NCI-H748 treated with DMSO at 0.1 percent for 48 hours (cell line): ENCODE measurements at regions not wholly inside any gene's neighbourhood (a gene's known extent, or its start where the extent isn't known, plus 50 kb on each side); places are given as distances from the start of the nearest gene placed in this dataset.
"Not testable (repeated sequence)": the region's sequence is repeated elsewhere in the genome, so short reads cannot be mapped to it uniquely, and the experiment has no call there.

ENCODE experiments used
- DNase-seq: peaks from one replicate; lab custom pipeline; 2025; lab: John Stamatoyannopoulos, UW

GRCh38 chr7:77484785-77485184 is 52.3 kb upstream of the PTPN12 start:
- DNase-seq: no peak

- no peak for DNase-seq
Observed at GRCh38 chr7:77482015-77482414, 55.1 kb upstream of the PTPN12 start.

GRCh38 chr7:77481615-77482014 is 55.5 kb upstream of the PTPN12 start:
- no peak for DNase-seq

- DNase-seq: not testable (repeated sequence)
Observed at GRCh38 chr7:77480102-77480627, 56.9 kb upstream of the PTPN12 start.

- DNase-seq: peak; percentile 71
Observed at GRCh38 chr7:77479536-77480088, 57.5 kb upstream of the PTPN12 start.

GRCh38 chr7:77476871-77477270 is 60.2 kb upstream of the PTPN12 start:
- DNase-seq: no peak

- DNase-seq: no peak
Observed at GRCh38 chr7:77475181-77475580, 59.0 kb upstream of the GSAP start.

- no peak for DNase-seq
Observed at GRCh38 chr7:77474756-77475155, 58.6 kb upstream of the GSAP start.

GRCh38 chr7:77473229-77474005 is 57.3 kb upstream of the GSAP start:
- no peak for DNase-seq

- no peak for DNase-seq
Observed at GRCh38 chr7:77469927-77470326, 53.8 kb upstream of the GSAP start.

GRCh38 chr7:77467408-77467807 is 51.3 kb upstream of the GSAP start:
- no peak for DNase-seq

- no peak for DNase-seq
Observed at GRCh38 chr7:77466450-77466849, 50.3 kb upstream of the GSAP start.
